AG04449 (cell line): ENCODE measurements at regions not wholly inside any gene's neighbourhood (a gene's known extent, or its start where the extent isn't known, plus 50 kb on each side); places are given as distances from the start of the nearest gene placed in this dataset.
A peak's percentile ranks its signal among the peaks of the same experiment; 100 is the strongest.

ENCODE experiments used
- CTCF ChIA-PET: fragments of 350-600 bp; formaldehyde crosslinking; extraction: SDS; loops from one replicate; lab custom pipeline; 2021; ENCODE audit warnings: antibody characterized with exemption; lab: Yijun Ruan, JAX
- POLR2A ChIA-PET: fragments of 400-600, 350-600 bp; formaldehyde crosslinking; extraction: SDS; loops from one replicate; lab custom pipeline; 2020; ENCODE audit warnings: antibody characterized with exemption, inconsistent platforms; lab: Yijun Ruan, JAX
- DNase-seq: peaks from one replicate; pipeline ENCODE4 v3.0.0-alpha.2; 2010; ENCODE audit warnings: low read depth, low spot score
- H3K4me3 ChIP-seq: 2 replicates; pipeline ENCODE4 v1.5.1; 2011; ENCODE audit warnings: low read depth, mild to moderate bottlenecking, control low read depth, low read length
- CTCF ChIP-seq: IDR thresholded peaks from one replicate; pipeline ENCODE4 v1.5.1; 2011; ENCODE audit warnings: mild to moderate bottlenecking, moderate library complexity, low read length, control low read depth, inconsistent platforms; ENCODE audit not compliant: insufficient read depth; ENCODE audit errors: missing control alignments

- no peak for DNase-seq
- no peak for TF ChIP-seq CTCF
- ChIA-PET POLR2A (no interaction called here), CTCF (no interaction called here)
- no peak overlapping the region for H3K4me3 ChIP-seq
These were observed 253.7 kb upstream of the DDX53 start for GRCh38 chrX:22746081-22746480.

- no peak overlapping the region for H3K4me3 ChIP-seq
- ChIA-PET POLR2A (no interaction called here), CTCF (interaction anchor here (0.6 to 2.2 kb wide), 26 partner anchors 8 to 794 kb away, joined by 3 to 18 read pairs (median 4); no protein-coding TSS in a partner anchor)
- peak; percentile 37 for TF ChIP-seq CTCF
- no peak for DNase-seq
These were observed 251.4 kb upstream of the DDX53 start for GRCh38 chrX:22748093-22748999.

GRCh38 chrX:22758807-22759481 is 240.8 kb upstream of the DDX53 start:
- no peak for DNase-seq
- ChIA-PET CTCF (interaction anchor here (2.5 kb wide), 1 partner anchor 11 kb away, joined by 18 read pairs; no protein-coding TSS in a partner anchor), POLR2A (no interaction called here)
- H3K4me3 ChIP-seq, result no peak overlapping the region
- TF ChIP-seq CTCF, result no peak

- DNase-seq, result no peak
- TF ChIP-seq CTCF, result no peak
- H3K4me3 ChIP-seq, result no peak overlapping the region
- POLR2A ChIA-PET, result no interaction called here
- CTCF ChIA-PET, result no interaction called here
These were observed 239.2 kb upstream of the DDX53 start for GRCh38 chrX:22760513-22761057.

- POLR2A ChIA-PET, result no interaction called here
- H3K4me3 ChIP-seq, result no peak overlapping the region
- TF ChIP-seq CTCF, result no peak
- CTCF ChIA-PET, result no interaction called here
- DNase-seq, result no peak
These were observed 211.5 kb upstream of the DDX53 start for GRCh38 chrX:22788221-22788620.

GRCh38 chrX:22795671-22796070 is 204.1 kb upstream of the DDX53 start:
- ChIA-PET CTCF (no interaction called here), POLR2A (no interaction called here)
- no peak for DNase-seq
- TF ChIP-seq CTCF, result no peak
- no peak overlapping the region for H3K4me3 ChIP-seq
